Endothelial cell of umbilical vein (primary cell): ENCODE measurements at regions not wholly inside any gene's neighbourhood (a gene's known extent, or its start where the extent isn't known, plus 50 kb on each side); places are given as distances from the start of the nearest gene placed in this dataset.
A peak's percentile ranks its signal among the peaks of the same experiment; 100 is the strongest.

Source experiments
- BruUV-seq: library from RNA; stranded (reverse); fragments of 400-500 nt; replicated peaks from 2 replicates; lab custom pipeline; 2021; lab: Mats Ljungman, UMichigan
- CTCF ChIA-PET: fragments of 300-600, 350-600 bp; sonication (Branson Sonifier 250); formaldehyde crosslinking; loops from one replicate; lab custom pipeline; 2021; ENCODE audit warnings: antibody characterized with exemption, inconsistent platforms; lab: Charles Lee
- POLR2A ChIA-PET: fragments of 300-600, 350-600 bp; sonication (Branson Sonifier 250); formaldehyde crosslinking; loops from one replicate; lab custom pipeline; 2021; ENCODE audit warnings: antibody characterized with exemption, inconsistent platforms; lab: Charles Lee
- DNase-seq: peaks from one replicate; pipeline ENCODE4 v3.0.0-alpha.2; 2011; ENCODE audit warnings: low read depth, low spot score
- FAIRE-seq: peaks from 2 replicates; lab custom pipeline; 2011; peaks lifted over from hg19 to GRCh38; lab: Jason Lieb, UNC
- H2AFZ ChIP-seq: 2 replicates; pipeline ENCODE4 v1.6.0; 2012; ENCODE audit warnings: low read depth, low read length, control low read depth, inconsistent platforms
- H3K27ac ChIP-seq: 2 replicates; pipeline ENCODE4 v1.5.1; 2011; ENCODE audit warnings: low read depth, mild to moderate bottlenecking, control low read depth, low read length, moderate library complexity; ENCODE audit not compliant: insufficient read depth
- H3K27me3 ChIP-seq, 2 experiments: 2 replicates each; pipeline versions ENCODE4 v1.6.0 to v1.6.1; 2011; ENCODE audit warnings: low read length in 2 of 2, mixed read lengths in 1 of 2; ENCODE audit not compliant: control insufficient read depth in 2 of 2, insufficient read depth in 2 of 2
- H3K36me3 ChIP-seq, 2 experiments: 2 replicates in 1 of 2; 3 replicates in 1 of 2; pipeline ENCODE4 v1.5.1; 2011; ENCODE audit warnings: low read length in 2 of 2, mild to moderate bottlenecking in 1 of 2, moderate library complexity in 1 of 2; ENCODE audit not compliant: control insufficient read depth in 2 of 2, insufficient read depth in 2 of 2; ENCODE audit errors: extremely low read depth in 1 of 2
- H3K4me1 ChIP-seq: 3 replicates; pipeline ENCODE4 v1.5.1; 2011; ENCODE audit warnings: mild to moderate bottlenecking, low read length; ENCODE audit not compliant: control insufficient read depth, insufficient read depth; ENCODE audit errors: extremely low read depth
- H3K4me2 ChIP-seq: 2 replicates; pipeline ENCODE4 v1.6.1; 2011; ENCODE audit warnings: low read length, control low read depth, mixed read lengths; ENCODE audit not compliant: insufficient read depth
- H3K4me3 ChIP-seq, 3 experiments: fragments of 200-600 bp in 1 of 3; sonication (generic), shearing (Covaris generic) in 1 of 3; replicated peaks in 1 of 3; 2 replicates each; pipeline ENCODE4 v1.5.1; 2011 to 2016; ENCODE audit warnings: control low read depth in 3 of 3, low read length in 3 of 3, mild to moderate bottlenecking in 2 of 3, inconsistent platforms in 1 of 3, low read depth in 1 of 3, moderate library complexity in 1 of 3; ENCODE audit not compliant: insufficient read depth in 1 of 3
- H3K79me2 ChIP-seq: 2 replicates; pipeline ENCODE4 v1.6.0; 2012; ENCODE audit warnings: low read length, inconsistent platforms; ENCODE audit not compliant: control insufficient read depth, insufficient read depth
- H3K9ac ChIP-seq: replicated peaks from 2 replicates; pipeline ENCODE3; 2011; ENCODE audit warnings: low read length, control low read depth; ENCODE audit not compliant: insufficient read depth; ENCODE audit errors: extremely low read depth
- H3K9me1 ChIP-seq: replicated peaks from 3 replicates; pipeline ENCODE4 v1.6.0; 2011; ENCODE audit warnings: mild to moderate bottlenecking, low read length; ENCODE audit not compliant: control insufficient read depth, insufficient read depth; ENCODE audit errors: extremely low read depth
- H3K9me3 ChIP-seq: replicated peaks from 2 replicates; pipeline ENCODE4 v1.5.1; 2012; ENCODE audit warnings: low read length, inconsistent platforms; ENCODE audit not compliant: control insufficient read depth, insufficient read depth
- H4K20me1 ChIP-seq: replicated peaks from 2 replicates; pipeline ENCODE3; 2011; ENCODE audit warnings: mild to moderate bottlenecking, low read length; ENCODE audit not compliant: control insufficient read depth, insufficient read depth; ENCODE audit errors: extremely low read depth
- CTCF ChIP-seq, 2 donors: IDR thresholded peaks; 1 replicate in 1 of 2; 2 replicates in 1 of 2; pipeline ENCODE4 v1.5.1; 2011; ENCODE audit warnings: low read length in 2 of 2, mild to moderate bottlenecking in 2 of 2, moderate library complexity in 2 of 2, control low read depth in 1 of 2, inconsistent platforms in 1 of 2, low read depth in 1 of 2; ENCODE audit not compliant: insufficient read depth in 1 of 2; ENCODE audit errors: extremely low read depth in 1 of 2
- EZH2 ChIP-seq: IDR thresholded peaks from 2 replicates; pipeline ENCODE4 v1.6.1; 2012; ENCODE audit warnings: borderline replicate concordance, low read depth, mild to moderate bottlenecking, moderate library complexity, low read length, inconsistent platforms; ENCODE audit not compliant: severe bottlenecking
- FOS ChIP-seq: IDR thresholded peaks from 2 replicates; pipeline ENCODE4 v1.6.1; 2011; ENCODE audit warnings: mild to moderate bottlenecking, low read length, moderate library complexity, borderline replicate concordance; ENCODE audit not compliant: insufficient read depth
- GATA2 ChIP-seq: IDR thresholded peaks from 2 replicates; pipeline ENCODE4 v1.7.0; 2011; ENCODE audit warnings: low read depth, mild to moderate bottlenecking, moderate library complexity, mixed read lengths, low read length; ENCODE audit not compliant: insufficient read length, insufficient read depth
- JUN ChIP-seq: IDR thresholded peaks from 2 replicates; pipeline ENCODE4 v1.6.1; 2011; ENCODE audit warnings: borderline replicate concordance, low read depth; ENCODE audit not compliant: insufficient read length, insufficient read depth
- MAX ChIP-seq: IDR thresholded peaks from 2 replicates; pipeline ENCODE4 v1.6.1; 2011; ENCODE audit not compliant: insufficient read depth, insufficient read length
- MYC ChIP-seq: IDR thresholded peaks from one replicate; pipeline ENCODE4 v1.6.1; 2011; ENCODE audit warnings: mild to moderate bottlenecking, low read depth, low read length
- POLR2A ChIP-seq: IDR thresholded peaks from 2 replicates; pipeline ENCODE4 v1.6.1; 2012; ENCODE audit warnings: low read depth, mild to moderate bottlenecking, control low read depth, low read length
- POLR2AphosphoS5 ChIP-seq: IDR thresholded peaks from 2 replicates; pipeline ENCODE4 v1.6.1; 2012; ENCODE audit warnings: low read depth, mild to moderate bottlenecking, control low read depth, low read length, moderate library complexity; ENCODE audit not compliant: insufficient read depth
- dilution Hi-C: fragments of 300-500 bp; cut with MboI; formaldehyde crosslinking; loops from one replicate; pipeline ENCODE4 v1.15.0; 2019; ENCODE audit warnings: low sequenced_read_pairs; ENCODE audit not compliant: extremely low pct_ligation_motif_present
- intact Hi-C: fragments of 100-400 bp; cut with micrococcal nuclease; formaldehyde crosslinking; loops from one replicate; pipeline ENCODE4 v1.10.0; 2022

GRCh38 chr3:112734736-112735350, 93.9 kb upstream of the CCDC80 start:
- no peaks in the 10 kb centered on the region for H3K4me1 ChIP-seq
- ChIA-PET POLR2A (interaction anchor here (1.1 kb wide), 1 partner anchor 93 kb away, joined by 5 read pairs; no protein-coding TSS in a partner anchor), CTCF (interaction anchor here (0.5 to 8.9 kb wide), 78 partner anchors 8 to 554 kb away, joined by 3 to 184 read pairs (median 4); partner anchors contain the start of genes CCDC80, CD200R1 and GTPBP8)
- H3K9ac ChIP-seq, result no peak overlapping the region
- no peak overlapping the region for H3K4me3 ChIP-seq
- H3K27me3 ChIP-seq, result no peaks in the 10 kb centered on the region
- no peaks in the 10 kb centered on the region for H3K36me3 ChIP-seq
- TF ChIP-seq JUN (no peak), CTCF (IDR thresholded peaks at IDR 0.05; ENCODE audit: extremely low read depth in 1 of 2, insufficient read depth in 1 of 2, low read depth in 1 of 2, low read length in 2 of 2) (peak; percentile 79 to 80)
- H2AFZ ChIP-seq, result no peak overlapping the region
- no peaks in the 10 kb centered on the region for H4K20me1 ChIP-seq
- no peaks in the 10 kb centered on the region for H3K9me1 ChIP-seq
- DNase-seq (peak; percentile 77), FAIRE-seq (peak; percentile 94)
- intact Hi-C loops, result loop anchor here (1.0 kb wide), 4 partner anchors 79 to 244 kb away; no protein-coding TSS in a partner anchor
- no peaks in the 10 kb centered on the region for H3K79me2 ChIP-seq
- BruUV-seq, result no TSS peak
- dilution Hi-C loops, result no loop called here
- no peak overlapping the region for H3K4me2 ChIP-seq
- no peak overlapping the region for H3K27ac ChIP-seq
- H3K9me3 ChIP-seq, result no peaks in the 10 kb centered on the region

GRCh38 chr3:112734171-112734570, 93.2 kb upstream of the CCDC80 start:
- intact Hi-C loops, result loop anchor here (1.0 kb wide), 4 partner anchors 80 to 245 kb away; no protein-coding TSS in a partner anchor
- FAIRE-seq (no peak), DNase-seq (no peak)
- Histone ChIP-seq H3K4me3 (no peak overlapping the region), H3K27me3 (no peaks in the 10 kb centered on the region), H3K36me3 (no peaks in the 10 kb centered on the region), H3K79me2 (no peaks in the 10 kb centered on the region), H2AFZ (no peak overlapping the region), H3K9me3 (no peaks in the 10 kb centered on the region), H3K27ac (no peak overlapping the region), H3K9me1 (no peaks in the 10 kb centered on the region), H3K9ac (no peak overlapping the region), H4K20me1 (no peaks in the 10 kb centered on the region), H3K4me1 (no peaks in the 10 kb centered on the region), H3K4me2 (no peak overlapping the region)
- ChIA-PET CTCF (interaction anchor here (0.5 to 8.9 kb wide), 74 partner anchors 9 to 696 kb away, joined by 3 to 184 read pairs (median 5); partner anchors contain the start of genes CCDC80, CD200R1 and GTPBP8), POLR2A (interaction anchor here (1.1 kb wide), 1 partner anchor 92 kb away, joined by 5 read pairs; no protein-coding TSS in a partner anchor)
- no peak for TF ChIP-seq MAX
- no peak for TF ChIP-seq FOS
- TF ChIP-seq CTCF (IDR thresholded peaks at IDR 0.05; ENCODE audit: extremely low read depth in 1 of 2, insufficient read depth in 1 of 2, low read depth in 1 of 2, low read length in 2 of 2), result no peak
- TF ChIP-seq GATA2, result no peak
- TF ChIP-seq EZH2, result no peak
- TF ChIP-seq POLR2A, result no peak
- no peak for TF ChIP-seq POLR2AphosphoS5
- no peak for TF ChIP-seq MYC
- no peak for TF ChIP-seq JUN
- BruUV-seq, result no TSS peak
- dilution Hi-C loops, result no loop called here
